K562 (cell line): ENCODE measurements at regions not wholly inside any gene's neighbourhood (a gene's known extent, or its start where the extent isn't known, plus 50 kb on each side); places are given as distances from the start of the nearest gene placed in this dataset.

Experiments
- ATAC-seq: fragments of 200-7000 bp; cut with Tn5 transposase; 3 replicates; pipeline ENCODE4 v1.9.1; 2020; ENCODE audit warnings: moderate library complexity
- BruUV-seq: library from RNA; stranded (reverse); fragments of 400-500 nt; replicated peaks from 2 replicates; lab custom pipeline; 2021; lab: Mats Ljungman, UMichigan
- CTCF ChIA-PET: fragments of 300-600 bp; formaldehyde crosslinking; extraction: SDS; loops from one replicate; lab custom pipeline; 2021; ENCODE audit warnings: low intra/inter-chr PET ratio; lab: Yijun Ruan, JAX
- POLR2A ChIA-PET: fragments of 300-600, 350-650 bp; sonication (Branson Sonifier 250); formaldehyde crosslinking; extraction: SDS; loops from one replicate; lab custom pipeline; 2021; ENCODE audit warnings: antibody characterized with exemption, inconsistent platforms; lab: Yijun Ruan, JAX
- DNase-seq, 4 experiments: peaks; one replicate each; pipeline versions ENCODE4 v3.0.0 to v3.0.0-alpha.2; 2011 to 2018; ENCODE audit warnings: low spot score in 3 of 4, mixed read lengths in 3 of 4; ENCODE audit errors: extremely low read depth in 1 of 4
- FAIRE-seq: peaks from 2 replicates; lab custom pipeline; 2011; peaks lifted over from hg19 to GRCh38; lab: Jason Lieb, UNC
- H2AFZ ChIP-seq: 2 replicates; pipeline ENCODE4 v1.6.0; 2011; ENCODE audit warnings: low read depth, low read length, control low read depth, inconsistent platforms
- H3K27ac ChIP-seq: fragments of 200-600 bp; 3 replicates; pipeline ENCODE4 v1.8.0; 2011; ENCODE audit warnings: low read depth, mild to moderate bottlenecking, control low read depth, inconsistent platforms, low read length, moderate library complexity, mixed read lengths; ENCODE audit errors: extremely low read depth
- H3K27me3 ChIP-seq, 2 experiments: fragments of 300-600 bp in 1 of 2; 2 replicates in 1 of 2; 3 replicates in 1 of 2; pipeline versions ENCODE4 v1.6.0 to v1.8.0; 2011; ENCODE audit warnings: inconsistent platforms in 2 of 2, low read length in 2 of 2, mild to moderate bottlenecking in 1 of 2, mixed read lengths in 1 of 2, moderate library complexity in 1 of 2; ENCODE audit not compliant: control insufficient read depth in 2 of 2, insufficient read depth in 2 of 2
- H3K36me3 ChIP-seq: fragments of 300-600 bp; 3 replicates; pipeline ENCODE4 v1.8.0; 2011; ENCODE audit warnings: mild to moderate bottlenecking, low read length, inconsistent platforms; ENCODE audit not compliant: control insufficient read depth, insufficient read depth
- H3K4me1 ChIP-seq, 2 experiments: fragments of 200-600 bp in 1 of 2; replicated peaks in 1 of 2; 2 replicates in 1 of 2; 3 replicates in 1 of 2; pipeline versions ENCODE4 v1.5.1 to v1.8.0; 2011; ENCODE audit warnings: inconsistent platforms in 2 of 2, low read length in 2 of 2, mild to moderate bottlenecking in 1 of 2, mixed read lengths in 1 of 2, moderate library complexity in 1 of 2; ENCODE audit not compliant: control insufficient read depth in 2 of 2, insufficient read depth in 2 of 2
- H3K4me2 ChIP-seq: 2 replicates; pipeline ENCODE4 v1.6.1; 2011; ENCODE audit warnings: low read length, control low read depth, inconsistent platforms, mixed read lengths; ENCODE audit not compliant: insufficient read depth
- H3K4me3 ChIP-seq: fragments of 200-600 bp; sonication (generic), shearing (Covaris generic); 2 replicates; pipeline ENCODE4 v1.5.1; 2016; ENCODE audit warnings: control low read depth, inconsistent platforms
- H3K79me2 ChIP-seq: fragments of 200-600 bp; 3 replicates; pipeline ENCODE4 v1.8.0; 2011; ENCODE audit warnings: low read length, inconsistent platforms; ENCODE audit not compliant: control insufficient read depth, insufficient read depth
- H3K9ac ChIP-seq, 2 experiments: 2 replicates each; pipeline versions ENCODE4 v1.6.0 to v1.6.1; 2011; ENCODE audit warnings: low read depth in 2 of 2, low read length in 2 of 2, control low read depth in 1 of 2, inconsistent platforms in 1 of 2, mild to moderate bottlenecking in 1 of 2, mixed read lengths in 1 of 2; ENCODE audit not compliant: insufficient read depth in 1 of 2
- H3K9me1 ChIP-seq: one replicate; pipeline ENCODE4 v1.6.0; 2011; ENCODE audit warnings: inconsistent platforms, mild to moderate bottlenecking, low read length, moderate library complexity; ENCODE audit not compliant: control insufficient read depth, insufficient read depth
- H3K9me3 ChIP-seq: replicated peaks from 2 replicates; pipeline ENCODE4 v1.5.1; 2011; ENCODE audit warnings: low read depth, low read length, inconsistent platforms; ENCODE audit not compliant: control insufficient read depth, insufficient read depth
- H4K20me1 ChIP-seq: replicated peaks from 2 replicates; pipeline ENCODE4 v1.6.1; 2011; ENCODE audit warnings: low read length, inconsistent platforms, mixed read lengths; ENCODE audit not compliant: control insufficient read depth, insufficient read depth
- RB1 ChIP-seq: fragments of 450-650 bp; IDR thresholded peaks from 2 replicates; pipeline ENCODE4 v1.6.1; 2017; ENCODE audit warnings: low read depth, mild to moderate bottlenecking
- ZBTB1 ChIP-seq: sonication (generic); formaldehyde crosslinking; IDR thresholded peaks from 2 replicates; pipeline ENCODE4 v1.8.1; 2023; ENCODE audit warnings: missing genetic modification reagents, low read depth, mild to moderate bottlenecking, borderline replicate concordance
- ZBTB11 ChIP-seq, 3 experiments: fragments of 200-800 bp in 1 of 3; fragments of 250-450 bp in 1 of 3; fragments of 450-650 bp in 1 of 3; sonication (Bioruptor Pico) in 1 of 3; sonication (Bioruptor generic) in 1 of 3; formaldehyde crosslinking in 1 of 3; IDR thresholded peaks; 2 replicates each; pipeline versions ENCODE4 v1.6.1 to v1.8.0; 2016 to 2022; ENCODE audit warnings: mild to moderate bottlenecking in 2 of 3, missing genetic modification characterization in 2 of 3, missing compliant biosample characterization in 1 of 3, moderate library complexity in 1 of 3
- ZNF444 ChIP-seq: fragments of 250-450 bp; sonication (Bioruptor Pico); IDR thresholded peaks from 2 replicates; pipeline ENCODE4 v1.4.0; 2020; ENCODE audit warnings: mild to moderate bottlenecking, moderate library complexity
- WGBS: fragments of 100-300 bp; shearing (Covaris generic); methylation state at CpG from one replicate; pipeline ENCODE4 v1.1.6; 2016; ENCODE audit warnings: low coverage, mixed read lengths; ENCODE audit not compliant: insufficient coverage; ENCODE audit errors: missing lambda C conversion rate; 5-methylcytosine and 5-hydroxymethylcytosine counted together
- in situ Hi-C: fragments of 300-500 bp; cut with MboI; formaldehyde crosslinking; loops from 4 replicates; pipeline ENCODE4 v1.15.0; 2018; ENCODE audit warnings: inconsistent platforms, mixed read lengths
- intact Hi-C: fragments of 100-400 bp; cut with micrococcal nuclease; formaldehyde crosslinking; loops from 2 replicates; pipeline ENCODE4 v1.14.2; 2022

GRCh38 chr6:137738931-137739504 lies 128.0 kb upstream of the TNFAIP3 start:
- Histone ChIP-seq H3K36me3 (no peaks in the 10 kb centered on the region), H3K27ac (no peak overlapping the region), H3K4me1 (no peaks in the 10 kb centered on the region; a peak in 1 of 5 replicates), H3K4me2 (no peak overlapping the region), H3K27me3 (peaks cover 8 to 20% of the 10 kb centered on the region in 2 experiments; a peak in 4 of 5 replicates), H3K9ac (no peak overlapping the region), H3K9me1 (no peaks in the 10 kb centered on the region), H3K9me3 (no peaks in the 10 kb centered on the region), H2AFZ (no peak overlapping the region), H3K4me3 (no peak overlapping the region), H4K20me1 (no peaks in the 10 kb centered on the region), H3K79me2 (no peaks in the 10 kb centered on the region)
- no peak for FAIRE-seq
- TF ChIP-seq ZBTB11 (CRISPR knock-in tag; IDR thresholded peaks at IDR 0.05) (no peak), ZBTB1 (CRISPR knock-in tag) (0 out of 2 replicates have a peak, but pooled peaks have one; percentile 14), ZNF444 (CRISPR knock-in tag) (no peak), RB1 (no peak)
- ChIA-PET POLR2A (no interaction called here), CTCF (no interaction called here)
- WGBS, result 37% methylated on average over 4 of the region's 4 CpGs
- ATAC-seq, result no peak
- intact Hi-C loops, result no loop called here
- in situ Hi-C loops, result no loop called here
- no peak for DNase-seq
- BruUV-seq, result no TSS peak
